HEK293 (cell line): ENCODE measurements at regions not wholly inside any gene's neighbourhood (a gene's known extent, or its start where the extent isn't known, plus 50 kb on each side); places are given as distances from the start of the nearest gene placed in this dataset.
A peak's percentile ranks its signal among the peaks of the same experiment; 100 is the strongest.

Experiments used
- CTCF ChIA-PET: fragments of 350-600 bp; formaldehyde crosslinking; extraction: SDS; loops from one replicate; lab custom pipeline; 2021; ENCODE audit warnings: antibody characterized with exemption; lab: Yijun Ruan, JAX
- POLR2A ChIA-PET: fragments of 300-600 bp; formaldehyde crosslinking; extraction: SDS; loops from one replicate; lab custom pipeline; 2020; ENCODE audit warnings: antibody characterized with exemption, inconsistent platforms; lab: Yijun Ruan, JAX
- H3K27ac ChIP-seq: fragments of 200-500 bp; sonication (Bioruptor generic); 2 replicates; pipeline ENCODE4 v1.5.1; 2014; ENCODE audit warnings: low read depth, low read length, control low read depth, inconsistent platforms; ENCODE audit errors: extremely low read depth
- H3K36me3 ChIP-seq, 2 experiments: fragments of 200-500 bp in 1 of 2; sonication (Bioruptor generic) in 1 of 2; 1 replicate in 1 of 2; 2 replicates in 1 of 2; pipeline ENCODE4 v1.5.1; 2014 to 2017; ENCODE audit warnings: inconsistent platforms in 2 of 2, low read length in 2 of 2; ENCODE audit not compliant: control insufficient read depth in 2 of 2, insufficient read depth in 1 of 2
- H3K4me1 ChIP-seq: fragments of 200-500 bp; sonication (Bioruptor generic); 2 replicates; pipeline ENCODE4 v1.5.1; 2014; ENCODE audit warnings: mild to moderate bottlenecking, low read length, inconsistent platforms; ENCODE audit not compliant: control insufficient read depth, insufficient read depth
- H3K4me3 ChIP-seq: 2 replicates; pipeline ENCODE4 v1.5.1; 2011; ENCODE audit warnings: low read depth, mild to moderate bottlenecking, control low read depth, low read length, moderate library complexity
- H3K9me3 ChIP-seq: fragments of 200-500 bp; sonication (Bioruptor generic); 2 replicates; pipeline ENCODE4 v1.5.1; 2014; ENCODE audit warnings: low read depth, low read length, inconsistent platforms; ENCODE audit not compliant: control insufficient read depth, insufficient read depth
- CTCF ChIP-seq: fragments of 450-650 bp; formaldehyde crosslinking; IDR thresholded peaks from 2 replicates; pipeline ENCODE4 v1.5.1; 2016; ENCODE audit warnings: missing biosample characterization, missing genetic modification characterization
- ELK4 ChIP-seq: IDR thresholded peaks from 2 replicates; pipeline ENCODE4 v1.6.1; 2011; ENCODE audit warnings: mild to moderate bottlenecking, low read depth, low read length, borderline replicate concordance
- GLIS1 ChIP-seq: fragments of 450-650 bp; formaldehyde crosslinking; IDR thresholded peaks from 2 replicates; pipeline ENCODE4 v1.5.1; 2016; ENCODE audit warnings: missing biosample characterization, missing genetic modification characterization
- KLF10 ChIP-seq: fragments of 450-650 bp; IDR thresholded peaks from 2 replicates; pipeline ENCODE4 v1.5.1; 2018; ENCODE audit warnings: missing biosample characterization, mild to moderate bottlenecking, missing genetic modification characterization
- REST ChIP-seq: fragments of 450-650 bp; formaldehyde crosslinking; IDR thresholded peaks from 2 replicates; pipeline ENCODE4 v1.5.1; 2016; ENCODE audit warnings: missing biosample characterization, missing genetic modification characterization
- SETDB1 ChIP-seq: IDR thresholded peaks from one replicate; pipeline ENCODE4 v1.6.1; 2017; ENCODE audit warnings: mild to moderate bottlenecking, low read length, moderate library complexity, mixed read lengths; ENCODE audit not compliant: insufficient read length
- SP2 ChIP-seq: fragments of 450-650 bp; formaldehyde crosslinking; IDR thresholded peaks from 2 replicates; pipeline ENCODE4 v1.5.1; 2016; ENCODE audit warnings: missing biosample characterization, missing genetic modification characterization
- YY1 ChIP-seq: fragments of 450-650 bp; formaldehyde crosslinking; IDR thresholded peaks from 2 replicates; pipeline ENCODE4 v1.5.1; 2018; ENCODE audit warnings: missing biosample characterization, missing genetic modification characterization
- ZBTB48 ChIP-seq: fragments of 450-650 bp; formaldehyde crosslinking; IDR thresholded peaks from 2 replicates; pipeline ENCODE4 v1.5.1; 2016; ENCODE audit warnings: missing biosample characterization, missing genetic modification characterization
- ZFHX2 ChIP-seq: fragments of 450-650 bp; formaldehyde crosslinking; conservative IDR thresholded peaks from 2 replicates; pipeline ENCODE4 v1.5.1; 2016; ENCODE audit warnings: missing biosample characterization, missing genetic modification characterization
- ZNF112 ChIP-seq: fragments of 450-650 bp; formaldehyde crosslinking; IDR thresholded peaks from 2 replicates; pipeline ENCODE4 v1.5.0; 2017; ENCODE audit warnings: missing biosample characterization, missing genetic modification characterization
- ZNF157 ChIP-seq: fragments of 450-650 bp; formaldehyde crosslinking; IDR thresholded peaks from 2 replicates; pipeline ENCODE4 v1.5.1; 2016; ENCODE audit warnings: missing biosample characterization, missing genetic modification characterization
- ZNF18 ChIP-seq: fragments of 450-650 bp; formaldehyde crosslinking; IDR thresholded peaks from 2 replicates; pipeline ENCODE4 v1.5.1; 2016; ENCODE audit warnings: missing biosample characterization, missing genetic modification characterization
- ZNF335 ChIP-seq: fragments of 450-650 bp; formaldehyde crosslinking; conservative IDR thresholded peaks from 2 replicates; pipeline ENCODE4 v1.5.1; 2016; ENCODE audit warnings: missing biosample characterization, missing genetic modification characterization
- ZNF341 ChIP-seq: fragments of 450-650 bp; formaldehyde crosslinking; IDR thresholded peaks from 2 replicates; pipeline ENCODE4; 2016; ENCODE audit warnings: low read depth, missing biosample characterization, missing genetic modification characterization
- ZNF423 ChIP-seq: fragments of 450-650 bp; formaldehyde crosslinking; IDR thresholded peaks from 2 replicates; pipeline ENCODE4 v1.5.1; 2016; ENCODE audit warnings: missing biosample characterization, missing genetic modification characterization
- ZNF514 ChIP-seq: fragments of 450-650 bp; formaldehyde crosslinking; IDR thresholded peaks from 2 replicates; pipeline ENCODE4 v1.5.1; 2016; ENCODE audit warnings: missing biosample characterization, missing genetic modification characterization
- ZNF555 ChIP-seq: fragments of 450-650 bp; formaldehyde crosslinking; conservative IDR thresholded peaks from 2 replicates; pipeline ENCODE4 v1.5.1; 2017; ENCODE audit warnings: missing biosample characterization, mild to moderate bottlenecking, missing genetic modification characterization, inconsistent platforms
- ZNF629 ChIP-seq: fragments of 450-650 bp; formaldehyde crosslinking; IDR thresholded peaks from 2 replicates; pipeline ENCODE4 v1.5.1; 2017; ENCODE audit warnings: missing biosample characterization, missing genetic modification characterization
- ZNF660 ChIP-seq: fragments of 450-650 bp; IDR thresholded peaks from 2 replicates; pipeline ENCODE4 v1.5.1; 2018; ENCODE audit warnings: missing biosample characterization, mild to moderate bottlenecking, missing genetic modification characterization
- ZNF768 ChIP-seq: fragments of 450-650 bp; formaldehyde crosslinking; IDR thresholded peaks from 2 replicates; pipeline ENCODE4 v1.5.1; 2018; ENCODE audit warnings: missing biosample characterization, mild to moderate bottlenecking, missing genetic modification characterization
- ZNF792 ChIP-seq: fragments of 450-650 bp; formaldehyde crosslinking; IDR thresholded peaks from 2 replicates; pipeline ENCODE4 v1.5.1; 2016; ENCODE audit warnings: missing biosample characterization, missing genetic modification characterization
- ZSCAN16 ChIP-seq: fragments of 450-650 bp; formaldehyde crosslinking; IDR thresholded peaks from 2 replicates; pipeline ENCODE4 v1.5.1; 2016; ENCODE audit warnings: missing biosample characterization, missing genetic modification characterization
- ZXDB ChIP-seq: fragments of 450-650 bp; formaldehyde crosslinking; IDR thresholded peaks from 2 replicates; pipeline ENCODE4 v1.5.1; 2016; ENCODE audit warnings: missing biosample characterization, missing genetic modification characterization

- H3K36me3 ChIP-seq, result no peaks in the 10 kb centered on the region
- H3K4me3 ChIP-seq, result no peak overlapping the region
- H3K27ac ChIP-seq, result no peak overlapping the region
- H3K4me1 ChIP-seq, result no peaks in the 10 kb centered on the region
- ChIA-PET CTCF (no interaction called here), POLR2A (no interaction called here)
- no peaks in the 10 kb centered on the region for H3K9me3 ChIP-seq
- TF ChIP-seq ZNF18, result no peak
- TF ChIP-seq ZNF112 (tag by site-specific recombination), result no peak
- TF ChIP-seq REST, result peak; percentile 95
- no peak for TF ChIP-seq GLIS1 (tag by site-specific recombination)
- no peak for TF ChIP-seq ZNF341 (tag by site-specific recombination)
Measured at GRCh38 chr20:22805219-22805618, 220.8 kb upstream of the FOXA2 start.

GRCh38 chr20:22805996-22806395, 221.6 kb upstream of the FOXA2 start:
- H3K4me1 ChIP-seq, result no peaks in the 10 kb centered on the region
- H3K36me3 ChIP-seq, result no peaks in the 10 kb centered on the region
- no peak for TF ChIP-seq ZXDB (tag by site-specific recombination)
- TF ChIP-seq ZNF629 (tag by site-specific recombination), result no peak
- no peak for TF ChIP-seq ZSCAN16 (tag by site-specific recombination)
- TF ChIP-seq ZNF768 (tag by site-specific recombination), result no peak
- no peak for TF ChIP-seq ZNF792
- TF ChIP-seq ZNF514 (tag by site-specific recombination), result no peak
- no peak for TF ChIP-seq ZFHX2 (tag by site-specific recombination)
- TF ChIP-seq ZNF335 (tag by site-specific recombination), result no peak
- no peak for TF ChIP-seq ZBTB48
- TF ChIP-seq CTCF (tag by site-specific recombination), result no peak
- TF ChIP-seq SETDB1, result no peak
- TF ChIP-seq KLF10, result no peak
- ChIA-PET POLR2A (no interaction called here), CTCF (no interaction called here)
- no peaks in the 10 kb centered on the region for H3K9me3 ChIP-seq
- no peak overlapping the region for H3K27ac ChIP-seq
- H3K4me3 ChIP-seq, result no peak overlapping the region

GRCh38 chr20:22807045-22807444, 222.7 kb upstream of the FOXA2 start:
- H3K27ac ChIP-seq, result no peak overlapping the region
- no peaks in the 10 kb centered on the region for H3K9me3 ChIP-seq
- no peaks in the 10 kb centered on the region for H3K4me1 ChIP-seq
- no peak overlapping the region for H3K4me3 ChIP-seq
- ChIA-PET CTCF (interaction anchor here (1.2 to 1.4 kb wide), 2 partner anchors 11 to 115 kb away, joined by 3 to 6 read pairs; no protein-coding TSS in a partner anchor), POLR2A (no interaction called here)
- no peaks in the 10 kb centered on the region for H3K36me3 ChIP-seq
- TF ChIP-seq ZNF423 (tag by site-specific recombination) (no peak), ZNF555 (tag by site-specific recombination) (no peak), YY1 (tag by site-specific recombination) (no peak), ELK4 (no peak), ZNF157 (no peak), ZNF660 (tag by site-specific recombination) (no peak), SP2 (no peak)
